ENCODE measurements at regions not wholly inside any gene's neighbourhood (a gene's known extent, or its start where the extent isn't known, plus 50 kb on each side); places are given as distances from the start of the nearest gene placed in this dataset.

GRCh38 chr3:154794391-154794790, 285.7 kb upstream of the MME start:
- TF ChIP-seq CTCF (IDR thresholded peaks at IDR 0.05; ENCODE audit: control insufficient read depth, extremely low read depth, insufficient read depth): no peak
- no peak for DNase-seq (ENCODE audit: low read depth)

GRCh38 chr3:154792828-154793227, 287.3 kb upstream of the MME start:
- no peak for TF ChIP-seq CTCF (IDR thresholded peaks at IDR 0.05; ENCODE audit: control insufficient read depth, extremely low read depth, insufficient read depth)
- H3K4me3 ChIP-seq (ENCODE audit: low read depth, low read length): no peak overlapping the region
- DNase-seq (ENCODE audit: low read depth): no peak

More at GRCh38 chr3:154794391-154794790, 285.7 kb upstream of the MME start:
- no peak overlapping the region for H3K4me3 ChIP-seq (ENCODE audit: low read depth, low read length)

DNA sequence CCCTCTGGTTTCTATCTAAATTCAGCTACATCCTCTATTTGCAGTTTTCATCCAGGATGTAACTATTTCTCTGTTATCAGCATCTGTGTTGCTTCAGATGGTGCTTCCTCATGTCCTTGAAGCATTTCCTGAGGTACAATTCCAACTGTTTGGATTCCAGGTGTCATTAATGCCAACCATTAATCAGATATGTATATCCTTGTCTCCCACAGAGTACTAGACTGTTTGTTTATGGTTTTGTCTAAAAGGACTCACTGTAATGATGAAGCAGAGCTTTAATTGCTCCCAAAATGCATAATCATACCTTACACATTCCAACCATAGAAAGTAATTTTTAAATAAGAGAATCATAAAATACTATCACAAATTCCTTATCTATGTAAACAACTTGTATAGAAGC, 288.5 kb upstream of the MME start:
- TF ChIP-seq CTCF (IDR thresholded peaks at IDR 0.05; ENCODE audit: control insufficient read depth, extremely low read depth, insufficient read depth): no peak
- peak; percentile 99 for DNase-seq (ENCODE audit: low read depth)
- no peak overlapping the region for H3K4me3 ChIP-seq (ENCODE audit: low read depth, low read length)

- TF ChIP-seq CTCF (IDR thresholded peaks at IDR 0.05; ENCODE audit: control insufficient read depth, extremely low read depth, insufficient read depth): no peak
- peak; percentile 80 for DNase-seq (ENCODE audit: low read depth)
These were observed 293.4 kb upstream of the MME start for GRCh38 chr3:154786724-154787123.

DNA sequence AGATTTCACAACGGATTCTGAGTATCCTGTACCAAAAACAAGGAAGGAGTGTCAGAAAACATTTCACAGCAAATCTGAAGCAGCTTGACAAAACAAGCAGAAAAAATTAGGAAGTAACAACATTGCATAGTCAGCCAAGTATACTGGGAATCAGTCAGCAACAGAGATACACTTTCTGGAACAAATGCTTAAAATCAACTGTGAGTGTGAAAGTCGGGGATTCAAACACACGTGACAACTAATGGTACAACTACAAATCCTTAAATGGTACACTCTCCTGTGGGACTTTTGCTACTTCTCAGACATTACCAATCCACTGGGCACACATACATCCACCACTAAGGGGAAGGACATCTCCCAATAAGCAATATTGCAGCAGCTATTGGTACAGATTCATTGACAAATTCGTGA, 296.6 kb upstream of the MME start:
- TF ChIP-seq CTCF (IDR thresholded peaks at IDR 0.05; ENCODE audit: control insufficient read depth, extremely low read depth, insufficient read depth): no peak
- H3K4me3 ChIP-seq (ENCODE audit: low read depth, low read length): no peak overlapping the region
- no peak for DNase-seq (ENCODE audit: low read depth)

More at GRCh38 chr3:154786724-154787123, 293.4 kb upstream of the MME start:
- no peak overlapping the region for H3K4me3 ChIP-seq (ENCODE audit: low read depth, low read length)

- H3K4me3 ChIP-seq (ENCODE audit: low read depth, low read length): no peak overlapping the region
- DNase-seq (ENCODE audit: low read depth): no peak
- no peak for TF ChIP-seq CTCF (IDR thresholded peaks at IDR 0.05; ENCODE audit: control insufficient read depth, extremely low read depth, insufficient read depth)
These were observed 297.1 kb upstream of the MME start for GRCh38 chr3:154783061-154783460.

- no peak overlapping the region for H3K4me3 ChIP-seq (ENCODE audit: low read depth, low read length)
- TF ChIP-seq CTCF (IDR thresholded peaks at IDR 0.05; ENCODE audit: control insufficient read depth, extremely low read depth, insufficient read depth): no peak
- DNase-seq (ENCODE audit: low read depth): no peak
These were observed 298.0 kb upstream of the MME start for GRCh38 chr3:154782151-154782550.

Measured in LNCaP clone FGC (cell line).